Midbrain (tissue), 1 donor: ENCODE measurements at regions not wholly inside any gene's neighbourhood (a gene's known extent, or its start where the extent isn't known, plus 50 kb on each side); places are given as distances from the start of the nearest gene placed in this dataset.

ENCODE experiments used
- DNase-seq: peaks from one replicate; lab custom pipeline; 2025; lab: John Stamatoyannopoulos, UW

GRCh38 chr4:112847781-112848180 lies 201.7 kb upstream of the ANK2 start:
- no peak for DNase-seq

- no peak for DNase-seq
Measured at GRCh38 chr4:112848911-112849310, 200.5 kb upstream of the ANK2 start.

- no peak for DNase-seq
Measured at GRCh38 chr4:112852601-112853000, 196.9 kb upstream of the ANK2 start.

- DNase-seq: peak; percentile 29
Measured at GRCh38 chr4:112853662-112854256, 195.7 kb upstream of the ANK2 start.

GRCh38 chr4:112854420-112854819 lies 195.0 kb upstream of the ANK2 start:
- no peak for DNase-seq

- peak; percentile 54 for DNase-seq
Measured at GRCh38 chr4:112855058-112855457, 194.4 kb upstream of the ANK2 start.

- DNase-seq: no peak
Measured at GRCh38 chr4:112857461-112857860, 192.0 kb upstream of the ANK2 start.

- DNase-seq: no peak
Measured at GRCh38 chr4:112858751-112859150, 190.7 kb upstream of the ANK2 start.

GRCh38 chr4:112859456-112860184 lies 189.8 kb upstream of the ANK2 start:
- DNase-seq: no peak

- no peak for DNase-seq
Measured at GRCh38 chr4:112860830-112861690, 188.4 kb upstream of the ANK2 start.

GRCh38 chr4:112861691-112862674 lies 187.5 kb upstream of the ANK2 start:
- no peak for DNase-seq

GRCh38 chr4:112865443-112865842 lies 184.0 kb upstream of the ANK2 start:
- no peak for DNase-seq

GRCh38 chr4:112876316-112876715 lies 173.1 kb upstream of the ANK2 start:
- DNase-seq: no peak

- no peak for DNase-seq
Measured at GRCh38 chr4:112881842-112882241, 167.6 kb upstream of the ANK2 start.

GRCh38 chr4:112882286-112882685 lies 167.2 kb upstream of the ANK2 start:
- DNase-seq: no peak

GRCh38 chr4:112884406-112884805 lies 165.0 kb upstream of the ANK2 start:
- DNase-seq: no peak

GRCh38 chr4:112885897-112886296 lies 163.6 kb upstream of the ANK2 start:
- DNase-seq: no peak

- peak; percentile 77 for DNase-seq
Measured at GRCh38 chr4:112888622-112889021, 160.8 kb upstream of the ANK2 start.

GRCh38 chr4:112889199-112889598 lies 160.3 kb upstream of the ANK2 start:
- DNase-seq: peak; percentile 33

- DNase-seq: peak; percentile 36
Measured at GRCh38 chr4:112889619-112890527, 159.6 kb upstream of the ANK2 start.

- no peak for DNase-seq
Measured at GRCh38 chr4:112894480-112894879, 155.0 kb upstream of the ANK2 start.
